HG02798 (cell line): ENCODE measurements at regions not wholly inside any gene's neighbourhood (a gene's known extent, or its start where the extent isn't known, plus 50 kb on each side); places are given as distances from the start of the nearest gene placed in this dataset.
"Not testable (repeated sequence)": the region's sequence is repeated elsewhere in the genome, so short reads cannot be mapped to it uniquely, and the experiment has no call there.

Source experiments
- ATAC-seq: cut with Tn5 transposase; IDR thresholded peaks from one replicate; pipeline ENCODE4 v1.9.1; 2021; ENCODE audit warnings: mild to moderate bottlenecking; ENCODE audit not compliant: unreplicated experiment, poor library complexity

GRCh38 chr11:92046103-92046502 is 178.5 kb upstream of the FAT3 start:
- no peak for ATAC-seq

GRCh38 chr11:92045301-92045700 is 179.3 kb upstream of the FAT3 start:
- no peak for ATAC-seq

- no peak for ATAC-seq
Observed at GRCh38 chr11:92035488-92035887, 189.1 kb upstream of the FAT3 start.

- not testable (repeated sequence) for ATAC-seq
Observed at GRCh38 chr11:92027136-92027535, 197.5 kb upstream of the FAT3 start.

- no peak for ATAC-seq
Observed at GRCh38 chr11:92026664-92027063, 198.0 kb upstream of the FAT3 start.

- no peak for ATAC-seq
Observed at GRCh38 chr11:92024788-92025187, 199.8 kb upstream of the FAT3 start.

GRCh38 chr11:92022499-92022898 is 202.1 kb upstream of the FAT3 start:
- no peak for ATAC-seq

GRCh38 chr11:92018332-92018731 is 206.3 kb upstream of the FAT3 start:
- ATAC-seq: no peak

- no peak for ATAC-seq
Observed at GRCh38 chr11:92008249-92008648, 216.4 kb upstream of the FAT3 start.

- ATAC-seq: no peak
Observed at GRCh38 chr11:92002568-92002967, 222.1 kb upstream of the FAT3 start.

GRCh38 chr11:91998481-91998880 is 226.1 kb upstream of the FAT3 start:
- ATAC-seq: no peak

GRCh38 chr11:91997226-91997625 is 227.4 kb upstream of the FAT3 start:
- no peak for ATAC-seq

GRCh38 chr11:91996526-91996925 is 228.1 kb upstream of the FAT3 start:
- ATAC-seq: no peak

- not testable (repeated sequence) for ATAC-seq
Observed at GRCh38 chr11:91988443-91988842, 236.2 kb upstream of the FAT3 start.

GRCh38 chr11:91986218-91986617 is 238.4 kb upstream of the FAT3 start:
- no peak for ATAC-seq

GRCh38 chr11:91984033-91984584 is 240.5 kb upstream of the FAT3 start:
- ATAC-seq: no peak

GRCh38 chr11:91981995-91982394 is 242.6 kb upstream of the FAT3 start:
- no peak for ATAC-seq

GRCh38 chr11:91979775-91980174 is 244.8 kb upstream of the FAT3 start:
- ATAC-seq: no peak

GRCh38 chr11:91978747-91979146 is 245.9 kb upstream of the FAT3 start:
- no peak for ATAC-seq

GRCh38 chr11:91972665-91973266 is 251.9 kb upstream of the FAT3 start:
- ATAC-seq: no peak

- no peak for ATAC-seq
Observed at GRCh38 chr11:91970624-91971023, 254.0 kb upstream of the FAT3 start.

- ATAC-seq: no peak
Observed at GRCh38 chr11:91969486-91969885, 255.1 kb upstream of the FAT3 start.

GRCh38 chr11:91967691-91968045 is 256.9 kb upstream of the FAT3 start:
- no peak for ATAC-seq
